NCI-H524 (cell line): ENCODE measurements at regions not wholly inside any gene's neighbourhood (a gene's known extent, or its start where the extent isn't known, plus 50 kb on each side); places are given as distances from the start of the nearest gene placed in this dataset.
A peak's percentile ranks its signal among the peaks of the same experiment; 100 is the strongest.
"Not testable (repeated sequence)": the region's sequence is repeated elsewhere in the genome, so short reads cannot be mapped to it uniquely, and the experiment has no call there.

Source experiments
- DNase-seq, 2 experiments: peaks; one replicate each; lab custom pipeline; 2025; lab: John Stamatoyannopoulos, UW

DNA sequence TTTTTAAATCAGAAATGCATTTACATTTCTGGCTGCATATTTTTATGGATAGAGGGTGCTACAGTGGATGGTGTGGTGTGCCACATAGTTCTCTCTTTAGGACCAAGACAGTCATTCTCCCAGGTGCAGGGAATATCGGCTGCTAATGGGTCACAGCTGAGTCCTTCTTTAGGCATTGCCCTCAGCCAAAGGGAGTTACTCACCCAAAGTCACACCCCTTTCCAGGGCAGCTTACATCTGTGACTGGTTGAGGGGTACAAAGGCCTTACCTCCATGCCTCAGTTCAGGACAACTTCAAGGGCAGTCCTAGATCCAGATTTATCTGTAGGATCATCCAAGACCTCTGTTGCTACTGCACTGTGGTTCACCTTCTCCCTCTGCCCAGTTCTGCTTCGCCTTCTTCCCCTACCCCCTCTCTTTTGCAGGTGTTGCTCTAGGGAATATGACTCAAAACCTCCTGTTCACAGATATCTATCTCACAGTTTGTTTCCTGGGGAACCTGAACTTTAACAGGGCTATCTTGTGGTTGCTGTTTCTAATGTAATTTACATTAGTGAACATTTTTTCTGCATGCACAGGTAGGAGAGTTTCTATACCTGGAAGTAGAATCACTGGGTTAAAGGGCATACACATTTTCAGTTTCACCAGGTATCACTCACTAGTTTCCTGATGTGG, 413.9 kb downstream of the RPS6KC1 start:
- no peak for DNase-seq

DNA sequence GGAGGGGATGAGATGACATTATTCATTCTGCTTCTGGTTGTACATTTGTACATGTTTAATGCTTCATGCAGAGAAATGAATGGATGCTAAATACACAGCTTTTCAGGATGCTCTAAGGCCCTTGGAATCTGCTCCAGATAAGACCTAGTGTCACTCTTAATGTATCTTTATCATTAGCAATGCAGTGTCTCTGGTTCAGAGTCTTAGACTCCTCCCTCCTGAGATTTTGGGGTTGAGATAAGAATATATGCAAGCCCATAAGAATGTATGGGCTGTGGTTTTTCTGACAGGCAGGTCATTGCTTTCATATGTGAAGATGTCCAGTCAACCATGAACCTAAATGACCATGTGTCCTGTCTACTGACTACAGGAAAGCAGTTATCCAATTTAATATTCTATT, 415.5 kb downstream of the RPS6KC1 start:
- no peak for DNase-seq

DNA sequence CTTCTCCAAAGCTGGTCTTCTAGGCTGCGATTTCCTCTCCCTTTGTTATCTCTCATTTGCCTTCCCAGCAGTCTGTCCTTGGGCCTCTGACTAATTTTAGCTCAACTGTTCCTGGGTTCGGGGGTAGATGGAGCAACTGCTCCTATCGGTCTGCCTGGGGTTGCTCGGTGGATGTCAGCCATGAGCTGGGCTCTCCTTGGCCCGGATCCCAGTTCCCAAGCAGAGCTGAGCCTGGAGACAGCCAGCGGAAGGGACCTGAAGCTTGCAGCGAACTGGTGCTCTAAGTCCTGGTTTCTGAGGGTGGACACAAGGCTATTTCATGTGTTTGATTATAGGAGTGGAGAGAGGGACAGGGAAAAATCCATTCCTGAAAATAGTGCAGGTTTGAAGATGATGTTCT, 423.0 kb downstream of the RPS6KC1 start:
- DNase-seq, result no peak

DNA sequence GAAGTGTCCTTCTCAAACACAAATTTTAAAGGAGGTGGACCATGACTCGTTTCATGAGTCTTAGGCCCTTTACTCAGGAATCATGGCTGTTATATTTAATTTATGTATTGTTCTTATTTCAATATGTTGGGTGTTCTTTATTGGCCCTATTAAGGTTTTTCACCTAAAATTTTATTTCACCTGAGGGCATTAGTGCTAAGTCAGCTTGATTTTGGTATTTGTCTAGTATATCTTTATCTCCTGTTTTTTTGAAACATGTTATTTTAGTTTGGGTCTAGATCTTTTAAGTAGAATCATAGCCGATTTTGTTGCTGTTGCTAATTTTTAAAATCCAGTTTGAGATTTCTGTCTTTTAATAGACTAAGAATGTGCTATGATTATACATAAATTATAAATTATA, 430.4 kb downstream of the RPS6KC1 start:
- DNase-seq, result no peak

DNA sequence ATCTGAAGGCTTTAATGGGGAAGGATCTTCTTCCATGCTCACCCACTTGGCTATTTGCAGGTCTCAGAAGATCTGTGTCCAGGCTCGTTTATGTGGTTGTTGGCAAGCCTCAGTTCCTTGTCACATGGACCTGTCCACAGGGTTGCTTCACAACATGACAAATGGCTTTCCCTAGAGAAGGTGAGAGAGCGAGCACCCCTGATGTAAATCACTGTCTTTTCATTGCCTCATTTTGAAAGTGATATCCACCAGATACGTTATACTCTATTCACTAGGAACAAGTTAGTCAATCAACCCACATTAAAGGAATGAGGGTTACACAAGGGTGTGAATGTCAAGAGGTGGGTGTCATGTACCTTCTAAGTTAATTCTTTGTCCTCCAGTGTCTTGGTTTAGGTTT, 433.3 kb downstream of the RPS6KC1 start:
- DNase-seq, result no peak

DNA sequence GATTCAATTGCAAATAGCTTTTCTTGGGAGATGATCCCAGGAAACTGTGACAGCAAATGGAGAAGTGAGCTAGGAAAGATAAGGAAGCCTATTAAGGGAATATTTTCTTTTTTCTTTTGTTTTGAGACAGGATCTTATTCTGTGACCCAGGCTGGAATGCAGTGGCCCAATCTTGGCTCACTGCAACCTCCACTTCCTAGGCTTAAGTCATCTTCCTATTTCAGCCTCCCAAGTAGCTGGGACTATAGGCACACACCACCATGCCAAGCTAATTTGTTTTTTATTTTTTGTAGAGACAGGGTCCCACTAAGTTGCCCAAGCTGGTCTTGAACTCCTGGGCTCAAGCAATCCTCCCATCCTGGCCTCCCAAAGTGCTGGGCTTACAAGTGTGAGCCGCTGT, 433.7 kb downstream of the RPS6KC1 start:
- no peak for DNase-seq

DNA sequence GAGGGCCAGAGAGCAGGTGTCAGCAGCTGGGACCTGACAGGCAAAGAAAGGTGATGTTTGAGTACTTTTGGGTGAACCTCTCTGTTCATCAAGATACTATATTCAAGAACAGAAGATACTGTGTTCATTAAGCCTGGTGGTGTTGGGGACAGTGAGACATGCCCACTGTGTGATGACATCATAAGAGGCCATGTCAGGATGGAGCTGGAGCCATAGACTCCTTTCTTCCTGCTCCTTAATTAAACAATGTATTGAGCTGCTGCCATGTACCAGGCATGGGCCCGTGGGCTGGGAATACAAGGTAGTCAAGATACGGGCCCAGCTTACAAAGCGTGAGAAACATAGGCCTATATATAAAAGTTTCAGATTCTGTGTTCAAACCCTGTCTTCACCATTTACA, 435.4 kb downstream of the RPS6KC1 start:
- DNase-seq, result no peak

DNA sequence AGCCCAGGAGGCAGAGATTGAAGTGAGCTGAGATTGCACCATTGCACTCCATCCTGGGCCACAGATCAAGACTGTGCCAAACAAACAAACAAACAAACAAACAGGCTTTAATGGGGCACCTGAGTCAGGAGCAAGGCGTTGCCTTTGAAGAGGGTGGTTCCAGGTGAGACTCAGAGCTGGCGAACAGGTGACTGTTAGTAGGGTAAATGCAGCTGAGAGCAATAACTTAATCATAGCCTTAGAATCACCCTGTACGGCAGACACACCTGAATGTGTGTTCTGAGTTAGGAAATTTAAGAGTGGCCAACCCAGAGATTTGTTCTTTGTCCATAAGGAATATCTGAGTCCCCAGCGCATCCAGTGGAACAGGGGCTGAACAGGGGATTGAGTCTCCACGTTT, 440.4 kb downstream of the RPS6KC1 start:
- no peak for DNase-seq

DNA sequence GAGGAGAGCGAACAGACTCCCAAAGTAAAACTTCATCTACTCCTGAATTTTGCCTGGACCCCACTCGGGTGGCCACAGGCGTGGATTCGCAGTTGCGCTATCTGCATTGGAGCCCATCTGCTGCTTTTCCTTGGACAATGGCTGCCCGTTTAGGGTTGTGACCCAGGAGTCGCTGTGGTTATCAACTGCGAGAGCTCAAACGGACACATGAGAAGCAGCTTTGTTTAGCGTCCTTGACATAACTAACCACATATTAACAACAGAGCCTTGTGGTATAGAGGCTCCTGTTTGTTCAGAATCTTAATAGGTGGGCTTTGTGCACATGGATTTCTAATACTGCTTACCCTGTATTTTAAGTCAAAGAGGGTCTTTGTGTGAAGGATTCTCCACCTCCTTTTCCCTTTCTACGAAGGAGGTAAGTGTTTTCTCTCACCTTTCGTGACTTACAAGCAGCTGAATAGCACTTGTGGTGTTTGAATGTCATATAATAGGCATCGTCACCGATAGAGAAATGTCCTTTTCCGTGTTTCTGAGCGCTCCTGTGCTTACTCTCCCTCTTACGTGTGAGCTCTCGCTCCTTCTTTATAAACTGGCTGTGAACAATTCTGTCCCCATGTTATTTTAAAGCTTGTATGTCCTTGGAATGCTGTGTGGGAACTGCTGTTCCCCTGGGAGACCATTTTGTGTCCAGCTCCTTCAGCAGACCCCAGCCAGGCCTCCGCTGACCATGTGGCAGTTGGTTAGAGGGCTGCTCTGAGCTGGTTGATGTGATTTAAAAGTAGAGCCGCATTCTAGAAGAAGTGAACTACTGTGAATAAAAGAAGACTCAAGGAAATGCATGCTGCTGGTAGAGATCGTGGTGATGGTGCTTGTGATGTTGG, 441.4 kb downstream of the RPS6KC1 start:
- DNase-seq, result no peak

DNA sequence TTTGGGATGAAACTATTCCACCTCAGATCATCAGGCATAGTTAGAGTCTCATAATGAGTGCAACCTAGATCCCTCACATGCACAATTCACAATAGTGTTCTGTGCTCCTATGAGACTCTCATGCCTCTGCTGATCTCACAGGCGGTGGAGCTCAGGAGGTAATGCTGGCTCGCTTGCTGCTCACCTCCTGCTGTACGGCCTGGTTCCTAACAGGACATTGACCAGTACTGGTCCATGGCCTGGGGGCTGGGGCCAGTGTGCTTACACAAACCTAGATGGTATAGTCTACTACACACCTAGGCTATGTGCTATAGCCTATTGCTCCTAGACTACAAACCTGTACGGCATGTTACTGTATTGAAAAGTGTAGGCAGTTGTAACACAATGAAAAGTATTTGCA, 448.4 kb downstream of the RPS6KC1 start:
- no peak for DNase-seq

DNA sequence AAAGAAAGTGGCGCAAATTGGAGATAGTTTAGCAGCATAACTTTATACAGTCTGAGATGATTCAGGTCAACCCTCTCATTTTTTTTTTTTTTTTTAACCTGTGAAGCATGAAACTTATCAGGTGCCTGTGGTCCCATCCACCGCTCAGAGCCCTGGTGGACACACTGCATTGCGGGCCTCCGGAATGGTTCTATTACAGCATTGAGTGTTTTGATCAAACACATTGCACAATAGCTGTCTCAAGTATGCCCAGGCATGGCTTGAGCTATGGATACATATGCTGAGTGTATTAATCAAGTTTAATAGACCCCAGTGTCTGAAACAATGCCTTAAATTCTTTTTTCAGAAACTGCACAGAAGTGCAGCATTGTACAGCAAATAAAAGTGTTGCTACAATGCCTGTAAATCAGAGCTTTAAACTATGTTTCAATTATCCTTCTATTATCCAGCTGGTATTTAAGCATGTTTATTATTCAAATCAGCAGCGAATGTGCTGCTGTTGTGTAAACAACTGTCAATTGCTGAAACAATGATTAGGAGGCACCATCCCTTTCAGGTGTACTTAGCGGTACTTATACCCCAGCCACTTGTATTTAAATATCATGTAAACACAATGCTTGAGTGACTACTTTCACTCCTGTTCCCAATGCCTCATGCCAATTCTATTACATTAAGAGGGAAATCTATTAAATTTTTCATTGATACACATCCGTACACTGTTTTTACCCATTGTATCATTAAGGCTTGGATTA, 456.6 kb downstream of the RPS6KC1 start:
- no peak for DNase-seq

DNA sequence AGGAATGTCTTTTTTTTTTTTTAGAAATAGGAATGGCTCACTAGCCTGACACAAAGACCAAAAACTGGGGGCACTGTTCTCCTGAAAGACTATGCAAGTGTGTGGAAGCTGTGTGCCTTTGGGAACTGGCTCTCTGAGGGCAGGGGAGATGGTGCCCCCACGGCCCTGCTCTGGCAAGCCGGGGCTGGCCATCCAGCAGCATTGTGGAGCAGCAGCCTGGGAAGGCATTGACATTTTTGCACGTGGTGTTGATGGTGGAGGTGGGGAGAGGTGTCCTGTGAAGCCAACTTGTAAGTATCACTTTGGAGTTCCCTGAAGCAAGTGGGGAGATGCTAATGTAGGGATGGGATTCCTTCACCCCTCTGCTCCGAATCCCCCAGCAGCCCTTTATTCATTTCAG, 460.1 kb downstream of the RPS6KC1 start:
- no peak for DNase-seq

DNA sequence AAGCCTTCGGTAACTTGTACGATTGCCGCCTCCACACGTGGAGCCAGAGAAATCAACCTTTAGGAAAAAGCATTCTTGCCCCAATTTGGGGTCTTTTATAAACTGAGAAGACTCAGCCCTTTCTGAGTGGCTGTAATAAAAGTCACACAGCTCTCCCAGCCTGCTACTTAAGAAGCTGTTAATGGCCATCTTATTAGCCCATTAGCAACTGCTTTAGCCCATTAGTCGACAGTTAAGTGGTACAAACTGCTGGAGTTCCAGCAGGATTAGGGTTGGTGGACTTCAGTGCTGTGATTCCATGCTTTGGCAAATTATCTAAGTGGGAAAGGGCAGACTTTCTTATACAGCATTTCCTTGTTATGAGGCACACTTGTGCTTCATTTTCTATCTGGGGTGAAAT, 461.3 kb downstream of the RPS6KC1 start:
- DNase-seq, result peak; percentile 75

DNA sequence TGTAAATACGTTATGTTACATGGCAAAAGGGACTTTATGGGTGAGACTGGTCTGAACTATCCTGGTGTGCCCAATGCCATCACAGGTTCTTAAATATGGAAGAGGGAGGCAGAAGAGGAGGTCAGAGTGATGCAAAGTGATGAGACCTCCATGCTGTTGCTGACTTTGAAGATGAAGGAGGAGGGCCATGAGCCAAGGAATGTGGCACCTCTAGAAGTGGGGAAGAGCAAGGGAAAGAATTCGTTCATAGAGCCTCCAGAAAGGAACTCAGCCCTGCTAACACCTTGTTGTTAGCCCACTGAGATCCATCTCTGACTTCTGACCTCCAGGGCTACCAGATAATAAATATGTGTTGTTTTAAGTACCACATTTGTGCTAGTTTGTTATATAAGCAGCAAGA, 462.0 kb downstream of the RPS6KC1 start:
- DNase-seq, result no peak

DNA sequence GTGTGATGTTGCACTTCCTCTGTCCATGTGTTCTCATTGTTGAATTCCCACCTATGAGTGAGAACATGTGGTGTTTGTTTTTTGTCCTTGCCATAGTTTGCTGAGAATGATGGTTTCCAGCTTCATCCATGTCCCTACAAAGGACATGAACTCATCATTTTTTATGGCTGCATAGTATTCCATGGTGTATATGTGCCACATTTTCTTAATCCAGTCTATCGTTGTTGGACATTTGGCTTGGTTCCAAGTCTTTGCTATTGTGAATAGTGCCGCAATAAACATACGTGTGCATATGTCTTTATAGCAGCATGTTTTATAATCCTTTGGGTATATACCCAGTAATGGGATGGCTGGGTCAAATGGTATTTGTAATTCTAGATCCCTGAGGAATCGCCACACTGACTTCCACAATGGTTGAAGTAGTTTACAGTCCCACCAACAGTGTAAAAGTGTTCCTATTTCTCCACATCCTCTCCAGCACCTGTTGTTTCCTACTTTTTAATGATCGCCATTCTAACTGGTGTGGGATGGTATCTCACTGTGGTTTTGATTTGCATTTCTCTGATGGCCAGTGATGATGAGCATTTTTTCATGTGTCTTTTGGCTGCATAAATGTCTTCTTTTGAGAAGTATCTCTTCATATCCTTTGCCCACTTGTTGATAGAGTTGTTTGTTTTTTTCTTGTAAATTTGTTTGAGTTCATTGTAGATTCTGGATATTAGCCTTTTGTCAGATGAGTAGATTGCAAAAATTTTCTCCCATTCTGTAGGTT, 463.6 kb downstream of the RPS6KC1 start:
- DNase-seq, result not testable (repeated sequence)

DNA sequence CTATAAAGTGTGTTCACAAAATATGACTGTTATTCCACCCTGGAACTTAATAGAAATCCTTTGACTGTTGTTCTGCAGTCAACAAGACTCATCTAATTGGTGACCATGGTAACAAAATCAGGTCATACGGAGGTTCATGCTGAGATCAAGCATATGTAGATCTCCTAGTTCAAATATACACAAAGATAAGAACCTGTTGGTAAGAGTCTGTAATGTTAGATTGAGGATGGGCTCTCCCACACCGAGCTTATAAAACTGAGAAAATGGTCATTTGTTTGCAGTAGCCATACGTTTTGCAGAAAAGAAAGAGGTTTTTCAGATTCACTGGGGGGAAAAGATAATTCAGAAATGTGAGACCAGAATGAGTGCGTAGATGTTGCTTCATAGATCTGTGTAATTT, 468.1 kb downstream of the RPS6KC1 start:
- no peak for DNase-seq

DNA sequence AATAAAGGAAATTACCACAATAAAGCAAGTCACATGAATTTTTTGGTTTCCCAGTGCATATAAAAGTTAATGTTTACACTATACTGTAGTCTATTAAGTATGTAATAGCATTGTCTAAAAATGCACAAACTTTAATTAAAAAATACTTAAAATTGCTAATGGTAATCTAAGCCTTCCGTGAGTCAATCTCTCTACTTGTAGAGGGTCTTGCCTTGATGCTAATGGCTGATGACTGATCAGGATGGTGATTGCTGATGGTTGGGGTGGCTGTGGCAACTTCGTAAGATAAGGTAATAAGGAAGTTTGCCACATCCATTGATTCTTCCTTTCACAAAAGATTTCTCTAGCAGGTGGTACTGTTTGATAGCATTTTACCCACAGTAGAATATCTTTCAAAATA, 466.6 kb upstream of the PROX1 start:
- DNase-seq, result no peak

DNA sequence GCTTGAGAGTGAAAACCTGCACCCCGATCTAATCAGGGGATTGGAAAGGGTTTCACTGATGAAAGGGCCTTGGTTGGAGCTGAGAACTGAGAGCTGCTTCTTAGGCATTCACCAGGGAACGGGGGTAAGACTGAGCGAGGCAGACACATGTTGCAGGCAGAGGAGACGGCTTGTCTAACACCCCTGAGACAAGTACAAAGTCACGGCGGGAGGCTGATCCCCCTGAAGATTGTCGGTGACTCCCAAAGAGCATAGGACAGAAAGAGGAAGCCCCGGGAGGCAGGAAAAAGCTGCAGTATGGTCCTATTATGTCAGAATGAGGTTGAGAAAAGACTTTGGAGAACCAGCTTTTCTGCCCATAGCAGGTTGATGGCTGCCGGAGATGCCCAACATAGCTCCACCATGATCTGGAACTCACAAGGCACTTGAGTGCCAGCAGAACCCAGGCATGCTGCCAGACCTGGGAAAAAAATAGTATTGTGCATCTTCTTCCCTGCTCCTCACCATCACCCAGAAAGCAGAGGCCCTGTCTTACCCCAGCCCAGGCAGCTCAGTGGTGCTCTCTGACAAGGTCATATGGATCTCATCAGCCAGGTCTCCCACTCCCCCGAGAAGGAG, 463.9 kb upstream of the PROX1 start:
- no peak for DNase-seq

DNA sequence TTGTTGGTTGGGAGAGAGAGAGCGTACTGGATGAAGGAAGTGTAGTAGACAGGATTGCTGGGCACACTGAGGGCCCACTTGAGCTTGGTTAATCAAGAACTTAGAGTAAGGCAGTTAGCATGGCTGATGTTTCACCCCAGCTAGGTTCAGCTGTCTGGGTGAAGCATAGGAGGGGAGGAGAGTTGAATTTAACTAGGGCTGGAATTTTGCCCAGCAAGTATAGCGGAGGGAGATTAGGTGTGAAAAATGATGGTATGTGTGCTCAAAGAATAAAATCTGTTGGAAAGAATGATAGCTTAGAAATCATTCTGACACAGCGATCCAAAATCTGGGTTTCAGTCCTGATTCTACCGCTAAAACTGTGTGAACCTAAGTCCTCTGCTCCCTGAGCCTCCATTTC, 461.5 kb upstream of the PROX1 start:
- no peak for DNase-seq

DNA sequence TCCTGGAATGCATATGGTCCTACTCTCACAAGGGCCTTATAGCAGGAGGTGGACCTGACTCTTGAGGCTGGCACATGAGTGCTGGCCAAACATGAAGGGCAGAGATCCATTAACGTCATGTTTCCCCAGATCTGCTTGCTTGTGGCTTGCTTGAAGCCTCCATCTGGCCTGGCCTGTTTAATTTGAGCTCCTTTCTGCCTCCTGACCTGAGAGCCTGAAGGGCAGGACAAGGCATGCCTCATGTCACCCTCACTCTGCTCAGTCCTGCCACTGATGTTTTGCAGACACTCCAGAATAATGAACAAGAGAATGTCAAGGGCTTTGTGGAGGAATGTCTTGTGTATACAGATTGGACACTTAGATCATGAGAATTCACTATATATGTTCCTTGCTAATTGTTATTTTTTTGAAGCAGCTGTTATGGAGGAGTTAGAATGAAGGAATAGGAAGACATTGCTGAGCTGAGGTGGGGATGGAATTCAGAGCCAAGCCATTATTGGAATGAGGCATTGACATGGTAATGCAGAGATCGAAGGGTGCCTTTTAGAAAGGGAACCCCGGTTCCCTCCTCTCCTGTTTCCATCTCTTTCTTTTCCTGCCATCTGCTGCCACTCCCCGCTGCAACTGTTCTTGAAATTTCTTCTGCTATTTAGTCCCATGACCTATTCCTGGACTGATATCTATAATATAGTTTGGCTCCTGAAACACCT, 457.0 kb upstream of the PROX1 start:
- DNase-seq, result no peak
